ENCODE measurements at regions not wholly inside any gene's neighbourhood (a gene's known extent, or its start where the extent isn't known, plus 50 kb on each side); places are given as distances from the start of the nearest gene placed in this dataset.

DNA sequence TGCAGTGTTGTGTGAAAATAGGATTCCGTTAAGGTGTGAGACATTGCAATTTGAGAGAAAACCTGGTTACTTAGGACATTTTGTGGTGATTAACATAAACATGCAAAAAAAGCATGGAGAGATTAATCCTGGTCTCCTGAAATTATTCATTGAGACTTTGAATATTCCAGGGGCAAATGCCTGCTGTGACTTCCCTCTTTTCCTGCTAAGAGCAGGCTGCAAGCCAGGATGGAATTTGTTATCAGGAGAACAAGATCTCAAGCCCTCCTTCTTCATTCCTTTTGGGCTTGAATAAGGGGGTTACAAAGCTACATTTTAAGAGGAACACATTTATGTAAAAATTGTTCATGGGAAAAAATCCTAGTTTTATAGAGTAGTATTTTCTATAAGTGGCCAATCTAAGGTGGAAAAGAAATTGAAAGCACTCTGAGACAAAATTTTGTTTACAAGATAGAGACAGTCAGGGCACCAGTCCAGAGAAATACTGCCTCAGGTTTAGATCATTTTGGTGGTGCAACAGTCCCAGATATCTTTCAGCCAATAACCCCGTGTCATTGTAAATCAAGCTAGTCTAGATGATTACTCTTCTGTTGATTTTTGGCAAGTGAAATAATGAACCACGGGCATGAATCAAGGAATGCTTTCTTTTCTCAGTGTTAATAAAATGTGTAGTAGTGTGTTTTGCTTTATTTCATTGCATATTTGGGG, 1528.3 kb upstream of the AGA start:
- Histone ChIP-seq H3K27me3 (no peaks in the 10 kb centered on the region), H3K4me3 (no peak overlapping the region), H3K36me3 (no peaks in the 10 kb centered on the region), H3K27ac (replicated peaks in 1 of 4) (no peak overlapping the region), H3K4me1 (no peaks in the 10 kb centered on the region), H3K9me3 (no peaks in the 10 kb centered on the region)
- no peak for TF ChIP-seq POLR2A (IDR thresholded peaks at IDR 0.05; ENCODE audit: low read depth)
- TF ChIP-seq, protein P1, sequence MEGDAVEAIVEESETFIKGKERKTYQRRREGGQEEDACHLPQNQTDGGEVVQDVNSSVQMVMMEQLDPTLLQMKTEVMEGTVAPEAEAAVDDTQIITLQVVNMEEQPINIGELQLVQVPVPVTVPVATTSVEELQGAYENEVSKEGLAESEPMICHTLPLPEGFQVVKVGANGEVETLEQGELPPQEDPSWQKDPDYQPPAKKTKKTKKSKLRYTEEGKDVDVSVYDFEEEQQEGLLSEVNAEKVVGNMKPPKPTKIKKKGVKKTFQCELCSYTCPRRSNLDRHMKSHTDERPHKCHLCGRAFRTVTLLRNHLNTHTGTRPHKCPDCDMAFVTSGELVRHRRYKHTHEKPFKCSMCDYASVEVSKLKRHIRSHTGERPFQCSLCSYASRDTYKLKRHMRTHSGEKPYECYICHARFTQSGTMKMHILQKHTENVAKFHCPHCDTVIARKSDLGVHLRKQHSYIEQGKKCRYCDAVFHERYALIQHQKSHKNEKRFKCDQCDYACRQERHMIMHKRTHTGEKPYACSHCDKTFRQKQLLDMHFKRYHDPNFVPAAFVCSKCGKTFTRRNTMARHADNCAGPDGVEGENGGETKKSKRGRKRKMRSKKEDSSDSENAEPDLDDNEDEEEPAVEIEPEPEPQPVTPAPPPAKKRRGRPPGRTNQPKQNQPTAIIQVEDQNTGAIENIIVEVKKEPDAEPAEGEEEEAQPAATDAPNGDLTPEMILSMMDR (IDR thresholded peaks at IDR 0.05): no peak
- TF ChIP-seq EP300 (IDR thresholded peaks at IDR 0.05): no peak
- no peak for TF ChIP-seq POLR2AphosphoS5 (IDR thresholded peaks at IDR 0.05)
- 40% methylated on average over 3 of the region's 3 CpGs for WGBS
- no peak for DNase-seq (ENCODE audit: extremely low spot score)
- intact Hi-C loops (cut with DNase I): no loop called here

DNA sequence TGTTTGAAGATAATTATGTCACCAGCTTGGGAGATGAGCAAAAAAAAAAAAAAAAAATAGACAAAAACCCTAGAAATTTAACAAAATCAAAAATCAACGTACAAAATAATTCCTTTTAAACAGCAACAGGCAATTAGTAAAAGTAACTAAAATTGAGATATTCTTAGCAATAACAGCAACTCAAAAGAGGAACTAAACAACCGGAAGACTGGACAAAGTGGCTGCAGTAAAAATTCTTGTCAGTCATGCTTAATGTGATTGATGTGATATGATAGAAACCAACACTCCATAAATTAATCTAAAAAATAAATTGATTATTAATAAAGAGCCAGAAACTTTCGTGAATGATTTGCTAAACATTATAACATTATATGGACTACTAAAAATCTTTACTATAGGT, 1534.6 kb upstream of the AGA start:
- Histone ChIP-seq H3K4me1 (no peaks in the 10 kb centered on the region), H3K9me3 (no peaks in the 10 kb centered on the region), H3K36me3 (no peaks in the 10 kb centered on the region), H3K4me3 (no peak overlapping the region), H3K27me3 (no peaks in the 10 kb centered on the region), H3K27ac (replicated peaks in 1 of 4) (no peak overlapping the region)
- WGBS: 61% methylated on average over 3 of the region's 3 CpGs
- no peak for DNase-seq (ENCODE audit: extremely low spot score)
- TF ChIP-seq, protein P1 (IDR thresholded peaks at IDR 0.05): no peak
- TF ChIP-seq POLR2AphosphoS5 (IDR thresholded peaks at IDR 0.05): no peak
- TF ChIP-seq POLR2A (IDR thresholded peaks at IDR 0.05; ENCODE audit: low read depth): no peak
- TF ChIP-seq EP300 (IDR thresholded peaks at IDR 0.05): no peak
- intact Hi-C loops (cut with DNase I): no loop called here

DNA sequence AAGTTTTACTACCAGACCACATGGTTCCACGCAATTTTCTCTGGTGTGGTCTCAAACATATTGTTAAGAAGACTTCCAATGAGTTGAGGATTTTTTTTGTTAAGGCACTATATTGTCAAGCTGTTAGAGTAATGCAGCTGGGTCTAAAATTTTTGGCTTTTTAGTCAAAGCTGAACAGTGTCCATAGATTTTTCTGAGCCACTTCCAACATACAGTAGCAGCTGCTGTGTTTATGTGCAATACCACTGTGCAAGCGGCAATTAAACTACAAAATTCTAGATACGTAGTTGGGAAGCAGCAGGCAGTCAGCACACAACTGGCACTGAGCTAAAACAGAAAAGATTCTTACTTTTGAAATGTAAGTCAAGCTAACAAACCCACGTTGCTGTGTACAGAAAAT, 1551.1 kb upstream of the AGA start:
- Histone ChIP-seq H3K36me3 (no peaks in the 10 kb centered on the region), H3K27me3 (no peaks in the 10 kb centered on the region), H3K27ac (replicated peaks in 1 of 4) (no peak overlapping the region), H3K9me3 (no peaks in the 10 kb centered on the region), H3K4me3 (no peak overlapping the region), H3K4me1 (no peaks in the 10 kb centered on the region)
- WGBS: 78% methylated on average over 4 of the region's 4 CpGs
- no peak for TF ChIP-seq EP300 (IDR thresholded peaks at IDR 0.05)
- TF ChIP-seq POLR2A (IDR thresholded peaks at IDR 0.05; ENCODE audit: low read depth): no peak
- TF ChIP-seq, protein P1 (IDR thresholded peaks at IDR 0.05): no peak
- TF ChIP-seq POLR2AphosphoS5 (IDR thresholded peaks at IDR 0.05): no peak
- no peak for DNase-seq (ENCODE audit: extremely low spot score)
- intact Hi-C loops (cut with DNase I): no loop called here

DNA sequence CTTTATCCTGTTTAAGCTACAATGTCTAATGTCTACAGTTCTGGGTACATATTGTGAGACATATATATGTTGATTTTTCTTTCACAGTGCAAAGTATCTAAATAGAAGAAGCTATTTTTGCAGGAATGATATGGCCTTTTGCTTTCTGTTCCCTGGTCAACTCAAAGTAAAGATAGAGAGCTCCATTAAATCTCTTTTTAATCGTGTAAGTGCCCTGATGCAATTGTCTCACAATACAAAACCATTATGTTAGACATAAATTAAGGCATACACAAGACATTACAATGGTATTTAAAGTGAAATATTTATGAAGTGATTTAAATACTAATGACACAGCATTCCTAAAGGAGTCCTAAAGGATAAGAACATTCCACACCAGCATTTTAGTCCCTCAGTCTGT, 1559.7 kb upstream of the AGA start:
- no peaks in the 10 kb centered on the region for H3K27me3 ChIP-seq
- no peaks in the 10 kb centered on the region for H3K36me3 ChIP-seq
- no peak for DNase-seq (ENCODE audit: extremely low spot score)
- no peaks in the 10 kb centered on the region for H3K4me1 ChIP-seq
- TF ChIP-seq POLR2A (IDR thresholded peaks at IDR 0.05; ENCODE audit: low read depth): no peak
- no peak overlapping the region for H3K27ac ChIP-seq (replicated peaks in 1 of 4)
- intact Hi-C loops (cut with DNase I): no loop called here
- H3K4me3 ChIP-seq: no peak overlapping the region
- 55% methylated on average over 1 of the region's 1 CpG for WGBS
- no peaks in the 10 kb centered on the region for H3K9me3 ChIP-seq

DNA sequence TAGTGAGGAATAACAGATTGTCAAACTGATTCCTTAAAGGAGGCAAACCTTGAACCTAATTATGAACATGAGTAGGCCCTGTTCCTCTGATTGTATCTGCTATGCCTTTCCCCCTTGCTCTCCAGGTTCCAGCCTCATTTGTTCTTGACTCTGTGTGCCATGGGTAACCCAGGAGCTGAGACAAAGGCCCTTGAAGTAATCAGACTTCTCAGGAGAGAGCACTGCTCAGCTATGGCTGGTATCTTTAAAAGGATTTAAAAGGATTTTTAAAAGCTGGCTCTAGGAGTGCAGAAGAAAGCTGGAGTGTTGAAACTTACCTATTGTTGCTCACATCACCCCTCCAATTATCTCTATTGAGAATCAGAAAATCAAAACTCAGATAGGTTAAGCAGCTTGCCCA, 1565.5 kb upstream of the AGA start:
- Histone ChIP-seq H3K9me3 (no peaks in the 10 kb centered on the region), H3K4me3 (no peak overlapping the region), H3K36me3 (no peaks in the 10 kb centered on the region), H3K4me1 (no peaks in the 10 kb centered on the region), H3K27me3 (no peaks in the 10 kb centered on the region), H3K27ac (replicated peaks in 1 of 4) (no peak overlapping the region)
- no peak for DNase-seq (ENCODE audit: extremely low spot score)
- intact Hi-C loops (cut with DNase I): no loop called here
- TF ChIP-seq EP300 (IDR thresholded peaks at IDR 0.05) (no peak), POLR2A (IDR thresholded peaks at IDR 0.05; ENCODE audit: low read depth) (no peak), POLR2AphosphoS5 (IDR thresholded peaks at IDR 0.05) (no peak)
- TF ChIP-seq, protein P1 (IDR thresholded peaks at IDR 0.05): no peak

Measured in esophagus muscularis mucosa (tissue), 4 donors.